Type B pancreatic cell (in vitro differentiated cells): ENCODE measurements at regions not wholly inside any gene's neighbourhood (a gene's known extent, or its start where the extent isn't known, plus 50 kb on each side); places are given as distances from the start of the nearest gene placed in this dataset.
"Not testable (repeated sequence)": the region's sequence is repeated elsewhere in the genome, so short reads cannot be mapped to it uniquely, and the experiment has no call there.

Experiments used
- DNase-seq: peaks from one replicate; pipeline ENCODE4 v3.0.0; 2021; ENCODE audit warnings: mixed read lengths; ENCODE audit not compliant: unreplicated experiment; ENCODE audit errors: extremely low spot score
- H3K27ac Mint-ChIP-seq: 2 replicates; pipeline ENCODE4 v1.8.0; 2021; ENCODE audit warnings: mild to moderate bottlenecking, mixed read lengths
- H3K27me3 Mint-ChIP-seq: 2 replicates; pipeline ENCODE4 v1.8.0; 2021; ENCODE audit warnings: mixed read lengths
- H3K36me3 Mint-ChIP-seq: 2 replicates; pipeline ENCODE4 v1.8.0; 2021; ENCODE audit warnings: mixed read lengths
- H3K4me1 Mint-ChIP-seq: one replicate; pipeline ENCODE4 v1.8.0; 2021; ENCODE audit warnings: mixed read lengths; ENCODE audit not compliant: unreplicated experiment
- H3K4me3 Mint-ChIP-seq: 2 replicates; pipeline ENCODE4 v1.8.0; 2021; ENCODE audit warnings: mild to moderate bottlenecking, mixed read lengths
- H3K9me3 Mint-ChIP-seq: 2 replicates; pipeline ENCODE4 v1.8.0; 2021; ENCODE audit warnings: mixed read lengths
- TF ChIP-seq, protein P1 (sequence below): fragments of 200-600 bp; sonication (generic); conservative IDR thresholded peaks from 2 replicates; pipeline ENCODE4 v1.5.0; 2021; ENCODE audit warnings: antibody characterized with exemption, mild to moderate bottlenecking

DNA sequence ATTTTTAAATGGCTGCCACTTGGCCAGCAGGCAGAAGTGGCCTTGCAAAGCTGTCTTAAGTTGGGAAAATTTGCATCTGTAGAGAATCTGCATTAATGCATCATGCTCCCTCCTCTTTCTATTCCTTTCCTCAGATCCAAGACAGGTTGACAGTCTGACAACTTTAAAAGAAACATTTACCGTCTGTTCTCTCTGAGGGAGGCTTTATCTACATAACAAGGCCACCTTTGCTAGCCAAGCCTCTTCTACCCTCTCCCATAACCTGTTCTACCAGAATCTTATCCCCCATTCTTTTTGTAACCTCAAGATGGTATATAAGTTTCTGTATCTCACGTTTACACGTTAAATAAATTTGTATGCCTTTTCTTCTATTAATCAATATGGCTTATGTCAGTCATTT, 271.9 kb downstream of the OSTF1 start:
- no peak for DNase-seq
- no peaks in the 10 kb centered on the region for H3K4me1 Mint-ChIP-seq
- no peak overlapping the region for H3K27ac Mint-ChIP-seq

DNA sequence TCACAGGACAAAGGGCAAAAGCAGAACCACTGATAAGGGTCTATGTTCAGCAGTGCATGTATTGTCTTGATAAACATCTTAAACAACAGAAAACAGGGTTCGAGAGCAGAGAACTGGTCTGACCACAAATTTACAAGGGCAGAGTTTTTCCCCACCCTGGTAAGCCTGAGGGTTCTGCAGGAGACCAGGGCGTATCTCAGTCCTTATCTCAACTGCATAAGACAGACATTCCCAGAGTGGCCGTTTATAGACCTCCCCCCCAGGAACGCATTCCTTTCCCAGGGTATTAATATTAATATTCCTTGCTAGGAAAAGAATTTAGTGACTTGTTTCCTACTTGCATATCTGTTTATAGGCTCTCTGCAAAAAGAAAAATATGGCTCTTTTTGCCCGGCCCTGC, 274.1 kb downstream of the OSTF1 start:
- H3K4me1 Mint-ChIP-seq, H3K27ac Mint-ChIP-seq, H3K9me3 Mint-ChIP-seq, DNase-seq, H3K27me3 Mint-ChIP-seq, H3K4me3 Mint-ChIP-seq, H3K36me3 Mint-ChIP-seq: not testable (repeated sequence)

More for the DNA sequence above, 271.9 kb downstream of the OSTF1 start:
- Mint-ChIP-seq H3K4me3 (no peak overlapping the region), H3K36me3 (peaks cover 5% of the 10 kb centered on the region), H3K27me3 (no peaks in the 10 kb centered on the region), H3K9me3 (peaks cover 7% of the 10 kb centered on the region)
- TF ChIP-seq, protein P1, sequence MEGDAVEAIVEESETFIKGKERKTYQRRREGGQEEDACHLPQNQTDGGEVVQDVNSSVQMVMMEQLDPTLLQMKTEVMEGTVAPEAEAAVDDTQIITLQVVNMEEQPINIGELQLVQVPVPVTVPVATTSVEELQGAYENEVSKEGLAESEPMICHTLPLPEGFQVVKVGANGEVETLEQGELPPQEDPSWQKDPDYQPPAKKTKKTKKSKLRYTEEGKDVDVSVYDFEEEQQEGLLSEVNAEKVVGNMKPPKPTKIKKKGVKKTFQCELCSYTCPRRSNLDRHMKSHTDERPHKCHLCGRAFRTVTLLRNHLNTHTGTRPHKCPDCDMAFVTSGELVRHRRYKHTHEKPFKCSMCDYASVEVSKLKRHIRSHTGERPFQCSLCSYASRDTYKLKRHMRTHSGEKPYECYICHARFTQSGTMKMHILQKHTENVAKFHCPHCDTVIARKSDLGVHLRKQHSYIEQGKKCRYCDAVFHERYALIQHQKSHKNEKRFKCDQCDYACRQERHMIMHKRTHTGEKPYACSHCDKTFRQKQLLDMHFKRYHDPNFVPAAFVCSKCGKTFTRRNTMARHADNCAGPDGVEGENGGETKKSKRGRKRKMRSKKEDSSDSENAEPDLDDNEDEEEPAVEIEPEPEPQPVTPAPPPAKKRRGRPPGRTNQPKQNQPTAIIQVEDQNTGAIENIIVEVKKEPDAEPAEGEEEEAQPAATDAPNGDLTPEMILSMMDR = no peak

DNA sequence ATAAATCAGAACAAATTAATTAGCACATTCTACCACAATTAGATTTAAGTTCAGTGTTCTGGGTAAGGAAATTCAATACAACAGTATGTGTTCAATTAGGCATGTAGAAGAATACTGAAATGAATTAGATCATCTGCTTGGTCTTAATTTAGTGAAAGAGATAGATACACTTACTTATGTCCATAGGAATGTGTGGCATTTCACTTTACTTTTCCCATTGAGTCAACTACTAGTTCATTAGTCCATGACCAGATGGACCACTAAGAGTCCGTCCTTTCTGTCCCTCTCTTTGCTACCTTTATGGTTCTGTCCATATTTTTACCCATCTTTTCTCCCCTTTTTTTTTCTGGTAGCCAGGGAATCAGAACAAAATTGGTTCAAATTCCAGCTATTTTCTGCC, 276.9 kb downstream of the OSTF1 start:
- H3K4me3 Mint-ChIP-seq = no peak overlapping the region
- no peak for DNase-seq
- H3K4me1 Mint-ChIP-seq = no peaks in the 10 kb centered on the region
- TF ChIP-seq, protein P1 = no peak
- no peaks in the 10 kb centered on the region for H3K27me3 Mint-ChIP-seq
- peaks cover 5% of the 10 kb centered on the region for H3K36me3 Mint-ChIP-seq
- peaks cover 7% of the 10 kb centered on the region for H3K9me3 Mint-ChIP-seq
- H3K27ac Mint-ChIP-seq = no peak overlapping the region

DNA sequence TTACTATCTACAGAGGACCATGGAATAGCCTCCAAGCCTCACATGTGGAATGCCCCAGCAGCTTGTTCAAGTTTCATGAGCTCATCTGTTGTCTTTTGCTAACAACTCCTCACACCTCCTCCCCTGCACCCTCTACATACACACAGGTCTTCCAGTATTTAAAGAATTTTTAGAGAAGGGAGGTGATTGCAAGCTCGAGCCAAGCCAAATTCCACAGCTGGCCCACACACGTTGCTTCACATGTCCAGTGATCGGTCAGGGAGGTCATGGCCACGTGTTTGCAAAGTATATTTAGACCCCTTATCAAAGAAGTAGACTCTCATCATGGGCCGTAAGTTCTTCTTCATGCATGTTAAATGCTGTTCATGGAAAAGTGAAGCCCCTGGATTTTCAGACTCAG, 281.7 kb downstream of the OSTF1 start:
- no peak for DNase-seq
- no peaks in the 10 kb centered on the region for H3K36me3 Mint-ChIP-seq
- peaks cover 6% of the 10 kb centered on the region for H3K9me3 Mint-ChIP-seq
- no peaks in the 10 kb centered on the region for H3K4me1 Mint-ChIP-seq
- H3K27me3 Mint-ChIP-seq = no peaks in the 10 kb centered on the region
- TF ChIP-seq, protein P1 = no peak
- no peak overlapping the region for H3K27ac Mint-ChIP-seq
- no peak overlapping the region for H3K4me3 Mint-ChIP-seq

DNA sequence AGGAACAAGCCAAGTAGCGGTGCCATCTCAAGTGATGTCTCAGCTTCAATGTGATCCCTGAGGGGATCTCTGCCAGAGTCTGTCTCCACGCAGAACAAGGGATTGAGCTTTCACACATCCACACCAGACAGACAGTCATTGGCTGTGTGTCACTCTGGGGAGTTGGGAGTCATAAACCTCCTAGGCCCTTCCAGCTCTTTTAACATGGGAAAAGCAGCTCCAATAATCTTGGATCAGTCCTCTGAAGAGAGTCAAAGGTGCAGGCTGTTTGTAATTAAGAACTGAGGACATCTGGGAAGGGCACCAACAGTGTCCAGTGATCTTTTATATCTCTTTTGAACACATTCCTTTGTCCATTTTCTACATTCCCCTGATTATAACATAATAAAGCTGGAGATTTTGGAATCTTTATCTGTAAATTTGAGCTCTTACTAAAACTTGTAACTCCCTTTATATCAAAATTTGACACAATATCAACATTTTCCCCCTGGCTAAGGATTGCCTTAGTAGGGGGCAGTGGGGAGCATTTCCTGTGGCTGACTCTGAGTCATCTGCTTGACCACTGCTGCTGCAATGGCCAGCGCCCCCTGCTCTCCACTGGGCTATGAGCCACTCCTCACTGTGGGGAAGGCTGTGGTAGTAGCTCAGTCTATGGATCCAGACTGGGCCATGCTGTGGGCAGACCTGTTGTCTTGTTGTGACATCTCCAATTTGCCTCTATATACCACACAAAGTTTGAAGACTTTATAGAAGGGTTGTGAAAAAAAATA, 284.4 kb downstream of the OSTF1 start:
- no peak for DNase-seq
- TF ChIP-seq, protein P1 = no peak
- H3K36me3 Mint-ChIP-seq = no peaks in the 10 kb centered on the region
- peaks cover 6% of the 10 kb centered on the region for H3K9me3 Mint-ChIP-seq
- H3K27ac Mint-ChIP-seq = no peak overlapping the region
- no peaks in the 10 kb centered on the region for H3K4me1 Mint-ChIP-seq
- no peak overlapping the region for H3K4me3 Mint-ChIP-seq
- no peaks in the 10 kb centered on the region for H3K27me3 Mint-ChIP-seq

DNA sequence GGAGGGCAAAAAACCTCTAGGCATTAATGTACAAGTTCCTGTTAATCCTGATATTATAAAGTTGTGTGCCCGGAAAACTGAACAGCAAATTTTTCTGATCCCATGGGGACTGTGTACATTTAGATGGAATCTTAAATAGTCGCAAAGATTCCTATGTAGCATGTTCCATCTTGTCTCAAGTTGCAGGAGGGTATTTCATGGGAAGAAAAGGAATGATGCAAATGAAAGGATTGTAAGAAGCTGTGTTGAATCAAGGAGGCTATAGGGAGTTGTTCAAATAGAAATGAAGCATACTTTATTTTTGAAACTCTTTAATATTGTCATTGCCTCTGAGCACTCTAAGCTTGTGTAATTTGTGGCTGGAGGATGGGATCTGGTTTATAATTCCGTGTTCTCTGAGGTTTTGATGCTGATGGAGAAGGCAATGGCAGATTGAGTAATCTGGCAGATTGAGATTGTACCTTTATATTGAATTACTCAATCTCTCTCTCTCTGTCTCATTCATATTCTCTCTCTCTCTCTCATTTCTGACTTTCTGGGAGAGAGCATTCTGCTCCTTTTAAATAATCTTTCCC, 288.5 kb downstream of the OSTF1 start:
- TF ChIP-seq, protein P1 = no peak
- DNase-seq = no peak
- Mint-ChIP-seq H3K27me3 (no peaks in the 10 kb centered on the region), H3K4me3 (no peak overlapping the region), H3K36me3 (no peaks in the 10 kb centered on the region), H3K27ac (no peak overlapping the region), H3K9me3 (peaks cover 6% of the 10 kb centered on the region), H3K4me1 (peaks cover 4% of the 10 kb centered on the region)
